MG63 (cell line): ENCODE measurements at regions not wholly inside any gene's neighbourhood (a gene's known extent, or its start where the extent isn't known, plus 50 kb on each side); places are given as distances from the start of the nearest gene placed in this dataset.

Experiments used
- DNase-seq: peaks from one replicate; pipeline ENCODE4 v3.0.0-alpha.2; 2020
- H3K27me3 ChIP-seq: fragments of 250-450 bp; sonication (Bioruptor Pico); 2 replicates; pipeline ENCODE4 v1.5.1; 2020; ENCODE audit warnings: mild to moderate bottlenecking, moderate library complexity
- H3K36me3 ChIP-seq: fragments of 250-450 bp; sonication (Bioruptor Pico); 2 replicates; pipeline ENCODE4 v1.5.1; 2020; ENCODE audit warnings: mild to moderate bottlenecking, moderate library complexity
- H3K4me3 ChIP-seq: fragments of 250-450 bp; sonication (Bioruptor Pico); 2 replicates; pipeline ENCODE4 v1.5.1; 2020; ENCODE audit warnings: mild to moderate bottlenecking, moderate library complexity
- H3K9me3 ChIP-seq: fragments of 250-450 bp; sonication (Bioruptor Pico); 2 replicates; pipeline ENCODE4 v1.5.1; 2020; ENCODE audit warnings: mild to moderate bottlenecking, moderate library complexity

GRCh38 chr13:70370924-70371323, 262.7 kb upstream of the KLHL1 start:
- DNase-seq: no peak
- Histone ChIP-seq H3K4me3 (no peak overlapping the region), H3K36me3 (no peaks in the 10 kb centered on the region), H3K9me3 (no peaks in the 10 kb centered on the region), H3K27me3 (no peaks in the 10 kb centered on the region)

- Histone ChIP-seq H3K27me3 (no peaks in the 10 kb centered on the region), H3K9me3 (no peaks in the 10 kb centered on the region), H3K4me3 (no peak overlapping the region), H3K36me3 (no peaks in the 10 kb centered on the region)
- DNase-seq: no peak
Measured at GRCh38 chr13:70366720-70367119, 258.5 kb upstream of the KLHL1 start.

GRCh38 chr13:70363991-70364390, 255.7 kb upstream of the KLHL1 start:
- no peak for DNase-seq
- Histone ChIP-seq H3K9me3 (no peaks in the 10 kb centered on the region), H3K36me3 (no peaks in the 10 kb centered on the region), H3K27me3 (no peaks in the 10 kb centered on the region), H3K4me3 (no peak overlapping the region)

- no peak overlapping the region for H3K4me3 ChIP-seq
- no peaks in the 10 kb centered on the region for H3K36me3 ChIP-seq
- no peak for DNase-seq
- H3K27me3 ChIP-seq: no peaks in the 10 kb centered on the region
- no peaks in the 10 kb centered on the region for H3K9me3 ChIP-seq
Measured at GRCh38 chr13:70362820-70363570, 254.7 kb upstream of the KLHL1 start.

GRCh38 chr13:70357031-70357430, 248.8 kb upstream of the KLHL1 start:
- no peaks in the 10 kb centered on the region for H3K27me3 ChIP-seq
- no peak overlapping the region for H3K4me3 ChIP-seq
- DNase-seq: no peak
- no peaks in the 10 kb centered on the region for H3K36me3 ChIP-seq
- H3K9me3 ChIP-seq: no peaks in the 10 kb centered on the region

GRCh38 chr13:70353096-70353495, 244.8 kb upstream of the KLHL1 start:
- no peaks in the 10 kb centered on the region for H3K9me3 ChIP-seq
- no peak for DNase-seq

GRCh38 chr13:70347947-70348620, 239.8 kb upstream of the KLHL1 start:
- Histone ChIP-seq H3K36me3 (no peaks in the 10 kb centered on the region), H3K9me3 (no peaks in the 10 kb centered on the region), H3K27me3 (no peaks in the 10 kb centered on the region), H3K4me3 (no peak overlapping the region)
- no peak for DNase-seq

More at GRCh38 chr13:70353096-70353495, 244.8 kb upstream of the KLHL1 start:
- no peaks in the 10 kb centered on the region for H3K36me3 ChIP-seq
- H3K4me3 ChIP-seq: no peak overlapping the region
- H3K27me3 ChIP-seq: no peaks in the 10 kb centered on the region

GRCh38 chr13:70339738-70340137, 231.5 kb upstream of the KLHL1 start:
- no peaks in the 10 kb centered on the region for H3K9me3 ChIP-seq
- no peaks in the 10 kb centered on the region for H3K27me3 ChIP-seq
- DNase-seq: no peak
- H3K36me3 ChIP-seq: no peaks in the 10 kb centered on the region
- no peak overlapping the region for H3K4me3 ChIP-seq

GRCh38 chr13:70338609-70339008, 230.4 kb upstream of the KLHL1 start:
- no peaks in the 10 kb centered on the region for H3K27me3 ChIP-seq
- no peak overlapping the region for H3K4me3 ChIP-seq
- no peaks in the 10 kb centered on the region for H3K36me3 ChIP-seq
- no peaks in the 10 kb centered on the region for H3K9me3 ChIP-seq
- no peak for DNase-seq

GRCh38 chr13:70336866-70337265, 228.6 kb upstream of the KLHL1 start:
- Histone ChIP-seq H3K9me3 (no peaks in the 10 kb centered on the region), H3K27me3 (no peaks in the 10 kb centered on the region), H3K4me3 (no peak overlapping the region), H3K36me3 (no peaks in the 10 kb centered on the region)
- DNase-seq: no peak

GRCh38 chr13:70333752-70334151, 225.5 kb upstream of the KLHL1 start:
- Histone ChIP-seq H3K36me3 (no peaks in the 10 kb centered on the region), H3K27me3 (no peaks in the 10 kb centered on the region)

GRCh38 chr13:70330697-70331361, 222.6 kb upstream of the KLHL1 start:
- no peaks in the 10 kb centered on the region for H3K9me3 ChIP-seq
- H3K36me3 ChIP-seq: no peaks in the 10 kb centered on the region
- H3K4me3 ChIP-seq: no peak overlapping the region
- DNase-seq: no peak
- no peaks in the 10 kb centered on the region for H3K27me3 ChIP-seq

More at GRCh38 chr13:70333752-70334151, 225.5 kb upstream of the KLHL1 start:
- DNase-seq: no peak
- H3K4me3 ChIP-seq: no peak overlapping the region
- no peaks in the 10 kb centered on the region for H3K9me3 ChIP-seq

GRCh38 chr13:70324519-70324918, 216.3 kb upstream of the KLHL1 start:
- Histone ChIP-seq H3K9me3 (no peaks in the 10 kb centered on the region), H3K27me3 (no peaks in the 10 kb centered on the region), H3K36me3 (no peaks in the 10 kb centered on the region), H3K4me3 (no peak overlapping the region)
- no peak for DNase-seq

GRCh38 chr13:70311191-70311590, 202.9 kb upstream of the KLHL1 start:
- H3K9me3 ChIP-seq: no peaks in the 10 kb centered on the region
- no peak for DNase-seq
- H3K27me3 ChIP-seq: no peaks in the 10 kb centered on the region
- no peak overlapping the region for H3K4me3 ChIP-seq
- H3K36me3 ChIP-seq: no peaks in the 10 kb centered on the region

GRCh38 chr13:70310396-70311119, 202.3 kb upstream of the KLHL1 start:
- DNase-seq: no peak

GRCh38 chr13:70297189-70297616, 189.0 kb upstream of the KLHL1 start:
- H3K27me3 ChIP-seq: no peaks in the 10 kb centered on the region
- DNase-seq: no peak
- H3K9me3 ChIP-seq: no peaks in the 10 kb centered on the region
- no peaks in the 10 kb centered on the region for H3K36me3 ChIP-seq
- no peak overlapping the region for H3K4me3 ChIP-seq

More at GRCh38 chr13:70310396-70311119, 202.3 kb upstream of the KLHL1 start:
- Histone ChIP-seq H3K9me3 (no peaks in the 10 kb centered on the region), H3K36me3 (no peaks in the 10 kb centered on the region), H3K4me3 (no peak overlapping the region), H3K27me3 (no peaks in the 10 kb centered on the region)

GRCh38 chr13:70284371-70284770, 176.1 kb upstream of the KLHL1 start:
- Histone ChIP-seq H3K36me3 (no peaks in the 10 kb centered on the region), H3K27me3 (no peaks in the 10 kb centered on the region), H3K4me3 (no peak overlapping the region), H3K9me3 (no peaks in the 10 kb centered on the region)
- DNase-seq: no peak
